K562 (cell line): ENCODE measurements at regions not wholly inside any gene's neighbourhood (a gene's known extent, or its start where the extent isn't known, plus 50 kb on each side); places are given as distances from the start of the nearest gene placed in this dataset.

Experiments used
- ATAC-seq: fragments of 200-7000 bp; cut with Tn5 transposase; 3 replicates; pipeline ENCODE4 v1.9.1; 2020; ENCODE audit warnings: moderate library complexity
- BruUV-seq: library from RNA; stranded (reverse); fragments of 400-500 nt; replicated peaks from 2 replicates; lab custom pipeline; 2021; lab: Mats Ljungman, UMichigan
- CTCF ChIA-PET: fragments of 300-600 bp; formaldehyde crosslinking; extraction: SDS; loops from one replicate; lab custom pipeline; 2021; ENCODE audit warnings: low intra/inter-chr PET ratio; lab: Yijun Ruan, JAX
- POLR2A ChIA-PET: fragments of 300-600, 350-650 bp; sonication (Branson Sonifier 250); formaldehyde crosslinking; extraction: SDS; loops from one replicate; lab custom pipeline; 2021; ENCODE audit warnings: antibody characterized with exemption, inconsistent platforms; lab: Yijun Ruan, JAX
- DNase-seq, 4 experiments: peaks; one replicate each; pipeline versions ENCODE4 v3.0.0 to v3.0.0-alpha.2; 2011 to 2018; ENCODE audit warnings: low spot score in 3 of 4, mixed read lengths in 3 of 4; ENCODE audit errors: extremely low read depth in 1 of 4
- FAIRE-seq: peaks from 2 replicates; lab custom pipeline; 2011; peaks lifted over from hg19 to GRCh38; lab: Jason Lieb, UNC
- H2AFZ ChIP-seq: 2 replicates; pipeline ENCODE4 v1.6.0; 2011; ENCODE audit warnings: low read depth, low read length, control low read depth, inconsistent platforms
- H3K27ac ChIP-seq: fragments of 200-600 bp; 3 replicates; pipeline ENCODE4 v1.8.0; 2011; ENCODE audit warnings: low read depth, mild to moderate bottlenecking, control low read depth, inconsistent platforms, low read length, moderate library complexity, mixed read lengths; ENCODE audit errors: extremely low read depth
- H3K27me3 ChIP-seq, 2 experiments: fragments of 300-600 bp in 1 of 2; 2 replicates in 1 of 2; 3 replicates in 1 of 2; pipeline versions ENCODE4 v1.6.0 to v1.8.0; 2011; ENCODE audit warnings: inconsistent platforms in 2 of 2, low read length in 2 of 2, mild to moderate bottlenecking in 1 of 2, mixed read lengths in 1 of 2, moderate library complexity in 1 of 2; ENCODE audit not compliant: control insufficient read depth in 2 of 2, insufficient read depth in 2 of 2
- H3K36me3 ChIP-seq: fragments of 300-600 bp; 3 replicates; pipeline ENCODE4 v1.8.0; 2011; ENCODE audit warnings: mild to moderate bottlenecking, low read length, inconsistent platforms; ENCODE audit not compliant: control insufficient read depth, insufficient read depth
- H3K4me1 ChIP-seq, 2 experiments: fragments of 200-600 bp in 1 of 2; replicated peaks in 1 of 2; 2 replicates in 1 of 2; 3 replicates in 1 of 2; pipeline versions ENCODE4 v1.5.1 to v1.8.0; 2011; ENCODE audit warnings: inconsistent platforms in 2 of 2, low read length in 2 of 2, mild to moderate bottlenecking in 1 of 2, mixed read lengths in 1 of 2, moderate library complexity in 1 of 2; ENCODE audit not compliant: control insufficient read depth in 2 of 2, insufficient read depth in 2 of 2
- H3K4me2 ChIP-seq: 2 replicates; pipeline ENCODE4 v1.6.1; 2011; ENCODE audit warnings: low read length, control low read depth, inconsistent platforms, mixed read lengths; ENCODE audit not compliant: insufficient read depth
- H3K4me3 ChIP-seq: fragments of 200-600 bp; sonication (generic), shearing (Covaris generic); 2 replicates; pipeline ENCODE4 v1.5.1; 2016; ENCODE audit warnings: control low read depth, inconsistent platforms
- H3K79me2 ChIP-seq: fragments of 200-600 bp; 3 replicates; pipeline ENCODE4 v1.8.0; 2011; ENCODE audit warnings: low read length, inconsistent platforms; ENCODE audit not compliant: control insufficient read depth, insufficient read depth
- H3K9ac ChIP-seq, 2 experiments: 2 replicates each; pipeline versions ENCODE4 v1.6.0 to v1.6.1; 2011; ENCODE audit warnings: low read depth in 2 of 2, low read length in 2 of 2, control low read depth in 1 of 2, inconsistent platforms in 1 of 2, mild to moderate bottlenecking in 1 of 2, mixed read lengths in 1 of 2; ENCODE audit not compliant: insufficient read depth in 1 of 2
- H3K9me1 ChIP-seq: one replicate; pipeline ENCODE4 v1.6.0; 2011; ENCODE audit warnings: inconsistent platforms, mild to moderate bottlenecking, low read length, moderate library complexity; ENCODE audit not compliant: control insufficient read depth, insufficient read depth
- H3K9me3 ChIP-seq: replicated peaks from 2 replicates; pipeline ENCODE4 v1.5.1; 2011; ENCODE audit warnings: low read depth, low read length, inconsistent platforms; ENCODE audit not compliant: control insufficient read depth, insufficient read depth
- H4K20me1 ChIP-seq: replicated peaks from 2 replicates; pipeline ENCODE4 v1.6.1; 2011; ENCODE audit warnings: low read length, inconsistent platforms, mixed read lengths; ENCODE audit not compliant: control insufficient read depth, insufficient read depth
- BCL6 ChIP-seq: fragments of 250-450 bp; sonication (Bioruptor Pico); IDR thresholded peaks from 2 replicates; pipeline ENCODE4 v1.4.0; 2020
- CBX2 ChIP-seq: fragments of 200-600 bp; sonication (generic); IDR thresholded peaks from one replicate; pipeline ENCODE4 v1.6.1; 2012; ENCODE audit warnings: mild to moderate bottlenecking, low read length, inconsistent platforms; ENCODE audit not compliant: insufficient read depth, poor library complexity, severe bottlenecking
- DPF2 ChIP-seq: fragments of 450-650 bp; IDR thresholded peaks from 2 replicates; pipeline ENCODE4 v1.6.1; 2016
- ELK1 ChIP-seq: sonication (generic); formaldehyde crosslinking; IDR thresholded peaks from 2 replicates; pipeline ENCODE4 v1.8.1; 2022; ENCODE audit warnings: missing genetic modification reagents
- EZH2 ChIP-seq: IDR thresholded peaks from 2 replicates; pipeline ENCODE4 v1.6.1; 2012; ENCODE audit warnings: low read depth, mild to moderate bottlenecking, inconsistent platforms, low read length, borderline replicate concordance
- KLF10 ChIP-seq: fragments of 250-450 bp; sonication (Bioruptor Pico); IDR thresholded peaks from 2 replicates; pipeline ENCODE4 v1.6.1; 2021; ENCODE audit warnings: matching md5 sums
- MBD1 ChIP-seq: fragments of 250-450 bp; sonication (Bioruptor Pico); IDR thresholded peaks from 2 replicates; pipeline ENCODE4 v1.8.0; 2022; ENCODE audit warnings: inconsistent platforms
- SETDB1 ChIP-seq: IDR thresholded peaks from one replicate; pipeline ENCODE4 v1.6.1; 2012; ENCODE audit warnings: low read length, control low read depth, inconsistent platforms
- VEZF1 ChIP-seq: fragments of 200-800 bp; sonication (Bioruptor generic); IDR thresholded peaks from 2 replicates; pipeline ENCODE4 v1.6.1; 2017; ENCODE audit warnings: missing genetic modification characterization, missing compliant biosample characterization
- XRCC4 ChIP-seq: IDR thresholded peaks from one replicate; pipeline ENCODE4 v1.6.1; 2011; ENCODE audit not compliant: insufficient read depth, insufficient read length; ENCODE audit errors: extremely low read depth
- ZC3H11A ChIP-seq: IDR thresholded peaks from 2 replicates; pipeline ENCODE4 v1.6.1; 2012; ENCODE audit warnings: low read depth, low read length, improper control_type of control experiment
- ZKSCAN1 ChIP-seq: fragments of 150-350 bp; IDR thresholded peaks from 2 replicates; pipeline ENCODE4 v1.6.1; 2016; ENCODE audit warnings: low read depth, low read length
- ZNF133 ChIP-seq: fragments of 250-450 bp; sonication (Bioruptor Pico); IDR thresholded peaks from 2 replicates; pipeline ENCODE4 v1.4.0; 2020; ENCODE audit warnings: mild to moderate bottlenecking
- ZNF263 ChIP-seq: sonication (generic); formaldehyde crosslinking; IDR thresholded peaks from 2 replicates; pipeline ENCODE4 v1.8.0; 2022; ENCODE audit warnings: mild to moderate bottlenecking, missing genetic modification reagents, borderline replicate concordance
- ZNF41 ChIP-seq: fragments of 250-450 bp; sonication (Bioruptor Pico); conservative IDR thresholded peaks from 2 replicates; pipeline ENCODE4 v1.4.0; 2020; ENCODE audit warnings: mild to moderate bottlenecking
- ZNF778 ChIP-seq: fragments of 450-650 bp; formaldehyde crosslinking; IDR thresholded peaks from 2 replicates; pipeline ENCODE4 v1.4.0; 2020; ENCODE audit warnings: mild to moderate bottlenecking, moderate library complexity
- WGBS: fragments of 100-300 bp; shearing (Covaris generic); methylation state at CpG from one replicate; pipeline ENCODE4 v1.1.6; 2016; ENCODE audit warnings: low coverage, mixed read lengths; ENCODE audit not compliant: insufficient coverage; ENCODE audit errors: missing lambda C conversion rate; 5-methylcytosine and 5-hydroxymethylcytosine counted together
- in situ Hi-C: fragments of 300-500 bp; cut with MboI; formaldehyde crosslinking; loops from 4 replicates; pipeline ENCODE4 v1.15.0; 2018; ENCODE audit warnings: inconsistent platforms, mixed read lengths
- intact Hi-C: fragments of 100-400 bp; cut with micrococcal nuclease; formaldehyde crosslinking; loops from 2 replicates; pipeline ENCODE4 v1.14.2; 2022

- TF ChIP-seq DPF2 (no peak), ZNF41 (CRISPR knock-in tag) (no peak), ZC3H11A (no peak), MBD1 (no peak), VEZF1 (CRISPR knock-in tag) (no peak), KLF10 (CRISPR knock-in tag) (no peak), EZH2 (no peak), ELK1 (CRISPR knock-in tag) (no peak), ZNF263 (no peak), ZNF778 (CRISPR knock-in tag) (no peak), XRCC4 (no peak), BCL6 (no peak), CBX2 (no peak), SETDB1 (no peak), ZNF133 (no peak), ZKSCAN1 (no peak)
- 90% methylated on average over 2 of the region's 2 CpGs for WGBS
Measured at GRCh38 chr18:1306641-1307040, 402.0 kb downstream of the ADCYAP1 start.

More at GRCh38 chr18:1306641-1307040, 402.0 kb downstream of the ADCYAP1 start:
- no peak for DNase-seq
- ChIA-PET POLR2A (interaction anchor here (1.5 to 1.8 kb wide), 2 partner anchors 12 to 17 kb away, joined by 3 read pairs; no protein-coding TSS in a partner anchor), CTCF (no interaction called here)
- Histone ChIP-seq H3K4me2 (no peak overlapping the region), H3K9me3 (no peaks in the 10 kb centered on the region), H3K27me3 (no peaks in the 10 kb centered on the region), H3K27ac (no peak overlapping the region), H3K4me3 (no peak overlapping the region), H3K79me2 (no peaks in the 10 kb centered on the region), H3K36me3 (peaks cover 29% of the 10 kb centered on the region), H3K9ac (no peak overlapping the region), H2AFZ (no peak overlapping the region), H4K20me1 (no peaks in the 10 kb centered on the region), H3K4me1 (no peaks in the 10 kb centered on the region; a peak in 1 of 5 replicates), H3K9me1 (no peaks in the 10 kb centered on the region)
- intact Hi-C loops = no loop called here
- FAIRE-seq = no peak
- no peak for ATAC-seq
- in situ Hi-C loops = no loop called here
- no TSS peak for BruUV-seq
